DOHH2 (cell line): ENCODE measurements at regions not wholly inside any gene's neighbourhood (a gene's known extent, or its start where the extent isn't known, plus 50 kb on each side); places are given as distances from the start of the nearest gene placed in this dataset.

ENCODE experiments used
- CTCF ChIP-seq: fragments of 200-600 bp; sonication (generic); IDR thresholded peaks from one replicate; pipeline ENCODE4 v1.5.1; 2014; ENCODE audit warnings: antibody characterized with exemption, mild to moderate bottlenecking, low read depth, low read length; ENCODE audit not compliant: poor library complexity, severe bottlenecking
- EZH2phosphoT487 ChIP-seq: fragments of 200-600 bp; sonication (generic); IDR thresholded peaks from 2 replicates; pipeline ENCODE4 v1.6.1; 2017; ENCODE audit warnings: borderline replicate concordance, mild to moderate bottlenecking, antibody characterized with exemption, low read length, moderate library complexity, mixed read lengths

GRCh38 chr4:129543299-129543698 lies 447.3 kb downstream of the C4orf33 start:
- no peak for TF ChIP-seq CTCF
- no peak for TF ChIP-seq EZH2phosphoT487
